GM12878 (cell line): ENCODE measurements at regions not wholly inside any gene's neighbourhood (a gene's known extent, or its start where the extent isn't known, plus 50 kb on each side); places are given as distances from the start of the nearest gene placed in this dataset.

Experiments used
- ATAC-seq: fragments of 200-7000 bp; cut with Tn5 transposase; 3 replicates; pipeline ENCODE4 v1.9.1; 2020; ENCODE audit warnings: mild to moderate bottlenecking, moderate library complexity
- BruUV-seq: library from RNA; stranded (reverse); fragments of 400-500 nt; replicated peaks from 2 replicates; lab custom pipeline; 2021; lab: Mats Ljungman, UMichigan
- CTCF ChIA-PET: fragments of 300-600 bp; sonication (Branson Sonifier 250); formaldehyde crosslinking; extraction: SDS; loops from one replicate; lab custom pipeline; 2021; ENCODE audit warnings: inconsistent platforms; lab: Yijun Ruan, JAX
- POLR2A ChIA-PET: fragments of 350-600 bp; formaldehyde crosslinking; extraction: SDS; loops from one replicate; lab custom pipeline; 2021; ENCODE audit warnings: inconsistent platforms; lab: Charles Lee
- RAD21 ChIA-PET: fragments of 300-600 bp; sonication (Branson Sonifier 250); formaldehyde crosslinking; loops from one replicate; lab custom pipeline; 2023; ENCODE audit warnings: antibody characterized with exemption; ENCODE audit not compliant: unreplicated experiment; lab: Charles Lee
- SMC1A ChIA-PET: fragments of 300-600 bp; sonication (Branson Sonifier 250); formaldehyde crosslinking; loops from one replicate; lab custom pipeline; 2023; ENCODE audit not compliant: unreplicated experiment, uncharacterized antibody; lab: Charles Lee
- DNase-seq: peaks from one replicate; pipeline ENCODE4 v3.0.0-alpha.2; 2011; ENCODE audit warnings: low read depth, low spot score
- FAIRE-seq: peaks from 3 replicates; lab custom pipeline; 2011; peaks lifted over from hg19 to GRCh38; lab: Jason Lieb, UNC
- H2AFZ ChIP-seq: 2 replicates; pipeline ENCODE4 v1.6.0; 2011; ENCODE audit warnings: low read depth, low read length, control low read depth; ENCODE audit not compliant: control insufficient read depth
- H3K27ac ChIP-seq: 2 replicates; pipeline ENCODE4 v1.5.1; 2011; ENCODE audit warnings: control low read depth; ENCODE audit not compliant: control insufficient read depth, insufficient read depth
- H3K27me3 ChIP-seq, 2 experiments: replicated peaks in 1 of 2; 2 replicates each; pipeline versions ENCODE4 v1.6.0 to v1.6.1; 2011; ENCODE audit warnings: low read length in 1 of 2; ENCODE audit not compliant: control insufficient read depth in 2 of 2, insufficient read depth in 2 of 2
- H3K36me3 ChIP-seq, 2 experiments: 2 replicates each; pipeline ENCODE4 v1.5.1; 2011; ENCODE audit warnings: low read length in 1 of 2; ENCODE audit not compliant: control insufficient read depth in 2 of 2, insufficient read depth in 2 of 2
- H3K4me1 ChIP-seq: 2 replicates; pipeline ENCODE4 v1.6.1; 2011; ENCODE audit warnings: mild to moderate bottlenecking, low read length, moderate library complexity, mixed read lengths; ENCODE audit not compliant: control insufficient read depth, insufficient read depth
- H3K4me2 ChIP-seq: 2 replicates; pipeline ENCODE4 v1.6.0; 2011; ENCODE audit warnings: control low read depth; ENCODE audit not compliant: control insufficient read depth, insufficient read depth
- H3K4me3 ChIP-seq: fragments of 200-600 bp; sonication (generic); 2 replicates; pipeline ENCODE4 v1.5.1; 2016
- H3K79me2 ChIP-seq: 2 replicates; pipeline ENCODE4 v1.6.0; 2011; ENCODE audit warnings: low read length; ENCODE audit not compliant: control insufficient read depth, insufficient read depth
- H3K9ac ChIP-seq: 2 replicates; pipeline ENCODE4 v1.8.0; 2011; ENCODE audit warnings: low read length, control low read depth, mixed read lengths; ENCODE audit not compliant: control insufficient read depth, insufficient read depth
- H3K9me3 ChIP-seq: replicated peaks from 3 replicates; pipeline ENCODE4 v1.5.1; 2011; ENCODE audit warnings: mild to moderate bottlenecking, low read length; ENCODE audit not compliant: control insufficient read depth, insufficient read depth
- H4K20me1 ChIP-seq: 2 replicates; pipeline ENCODE4 v1.6.0; 2011; ENCODE audit not compliant: control insufficient read depth, insufficient read depth
- ASH2L ChIP-seq: fragments of 300-600, 200-600 bp; sonication (generic); IDR thresholded peaks from 2 replicates; pipeline ENCODE4 v1.6.1; 2017; ENCODE audit warnings: low read depth, mild to moderate bottlenecking, borderline replicate concordance
- BCL3 ChIP-seq: IDR thresholded peaks from 2 replicates; pipeline ENCODE4 v1.6.1; 2011; ENCODE audit warnings: borderline replicate concordance, low read depth, mild to moderate bottlenecking, moderate library complexity, low read length; ENCODE audit not compliant: insufficient read depth, poor library complexity, severe bottlenecking
- CBX5 ChIP-seq: sonication (generic); IDR thresholded peaks from 2 replicates; pipeline ENCODE4 v1.6.1; 2016; ENCODE audit warnings: low read depth, moderate library complexity, mild to moderate bottlenecking, inconsistent platforms
- CREB1 ChIP-seq: IDR thresholded peaks from 2 replicates; pipeline ENCODE4 v1.6.1; 2012; ENCODE audit warnings: low read depth, mild to moderate bottlenecking, inconsistent platforms
- DPF2 ChIP-seq: fragments of 450-650 bp; IDR thresholded peaks from 2 replicates; pipeline ENCODE4 v1.6.1; 2017; ENCODE audit warnings: mild to moderate bottlenecking
- EP300 ChIP-seq, 2 experiments: fragments of 150-350 bp in 1 of 2; IDR thresholded peaks; 2 replicates each; pipeline ENCODE4 v1.6.1; 2011 to 2012; ENCODE audit warnings: low read depth in 2 of 2, low read length in 2 of 2, borderline replicate concordance in 1 of 2, improper control_type of control experiment in 1 of 2, inconsistent platforms in 1 of 2; ENCODE audit not compliant: control insufficient read depth in 1 of 2
- REST ChIP-seq: IDR thresholded peaks from 2 replicates; pipeline ENCODE4 v1.6.1; 2012; ENCODE audit warnings: mild to moderate bottlenecking, low read depth, low read length
- SIX5 ChIP-seq: IDR thresholded peaks from 2 replicates; pipeline ENCODE4 v1.6.1; 2011; ENCODE audit warnings: mild to moderate bottlenecking, low read depth, low read length, moderate library complexity; ENCODE audit not compliant: severe bottlenecking
- STAT1 ChIP-seq: fragments of 450-650 bp; conservative IDR thresholded peaks from 2 replicates; pipeline ENCODE4 v1.6.1; 2014; ENCODE audit warnings: antibody characterized with exemption, mild to moderate bottlenecking
- TAF1 ChIP-seq: IDR thresholded peaks from 2 replicates; pipeline ENCODE4 v1.6.1; 2011; ENCODE audit warnings: mild to moderate bottlenecking, low read depth, low read length, borderline replicate concordance
- ZBTB40 ChIP-seq: fragments of 450-650 bp; IDR thresholded peaks from 2 replicates; pipeline ENCODE4 v1.6.1; 2016; ENCODE audit warnings: mild to moderate bottlenecking, moderate library complexity, borderline replicate concordance
- WGBS: methylation state at CpG from one replicate; pipeline ENCODE4 v1.1.6; 2016; ENCODE audit warnings: low lambda C conversion rate; ENCODE audit not compliant: insufficient replicate concordance, insufficient coverage; ENCODE audit errors: missing lambda C conversion rate; 5-methylcytosine and 5-hydroxymethylcytosine counted together
- in situ Hi-C: fragments of 300-500 bp; cut with MboI; formaldehyde crosslinking; loops from 9 replicates; pipeline ENCODE4 v1.14.3; 2018; ENCODE audit warnings: mixed read lengths
- intact Hi-C: fragments of 100-400 bp; cut with micrococcal nuclease; formaldehyde crosslinking; loops from one replicate; pipeline ENCODE4 v1.14.2; 2022; ENCODE audit not compliant: unreplicated experiment

GRCh38 chr9:96056226-96056625 is 180.7 kb downstream of the ERCC6L2 start:
- no peak for ATAC-seq
- H3K4me3 ChIP-seq = no peak overlapping the region

More at GRCh38 chr9:96056226-96056625, 180.7 kb downstream of the ERCC6L2 start:
- SMC1A ChIA-PET = no interaction called here
- H3K27ac ChIP-seq = no peak overlapping the region
- H3K4me1 ChIP-seq = no peaks in the 10 kb centered on the region
- RAD21 ChIA-PET = no interaction called here
- no peak overlapping the region for H3K4me2 ChIP-seq
- H3K36me3 ChIP-seq = no peaks in the 10 kb centered on the region
- H3K79me2 ChIP-seq = no peaks in the 10 kb centered on the region
- CTCF ChIA-PET = no interaction called here
- in situ Hi-C loops (no loop called here), intact Hi-C loops (no loop called here)
- H2AFZ ChIP-seq = no peak overlapping the region
- no TSS peak for BruUV-seq
- POLR2A ChIA-PET = no interaction called here
- 43% methylated on average over 5 of the region's 5 CpGs for WGBS
- TF ChIP-seq SIX5 (no peak), TAF1 (no peak), CREB1 (no peak), ASH2L (no peak), DPF2 (no peak), CBX5 (no peak), STAT1 (no peak), REST (no peak), EP300 (IDR thresholded peaks at IDR 0.05; ENCODE audit: borderline replicate concordance in 1 of 2, control insufficient read depth in 1 of 2, low read depth in 2 of 2, low read length in 2 of 2) (no peak), BCL3 (no peak), ZBTB40 (no peak)
- no peaks in the 10 kb centered on the region; a peak in 1 of 4 replicates for H3K27me3 ChIP-seq
- FAIRE-seq = no peak
- DNase-seq = no peak
- H3K9me3 ChIP-seq = no peaks in the 10 kb centered on the region; the same call in 2 of the 3 replicates
- H4K20me1 ChIP-seq = no peaks in the 10 kb centered on the region
- H3K9ac ChIP-seq = no peak overlapping the region
